H1 (cell line): ENCODE measurements at regions not wholly inside any gene's neighbourhood (a gene's known extent, or its start where the extent isn't known, plus 50 kb on each side); places are given as distances from the start of the nearest gene placed in this dataset.

Source experiments
- ATF2 ChIP-seq: IDR thresholded peaks from 2 replicates; pipeline ENCODE4 v1.6.1; 2012; ENCODE audit warnings: low read length, inconsistent platforms
- BCL11A ChIP-seq, 2 experiments: IDR thresholded peaks; one replicate each; pipeline ENCODE4 v1.6.1; 2011; ENCODE audit warnings: low read depth in 2 of 2, low read length in 2 of 2, mild to moderate bottlenecking in 2 of 2
- CBX5 ChIP-seq: fragments of 300-800, 300-1000 bp; sonication (generic); IDR thresholded peaks from 2 replicates; pipeline ENCODE4 v1.7.1; 2016; ENCODE audit warnings: antibody characterized with exemption, low read length, low read depth
- CHD2 ChIP-seq: IDR thresholded peaks from 2 replicates; pipeline ENCODE4 v1.6.1; 2012; ENCODE audit warnings: low read length, improper control_type of control experiment
- CHD7 ChIP-seq: fragments of 300-600 bp; sonication (generic); IDR thresholded peaks from 2 replicates; pipeline ENCODE4 v1.7.1; 2012; ENCODE audit warnings: low read length, moderate library complexity, mild to moderate bottlenecking, inconsistent platforms; ENCODE audit not compliant: insufficient replicate concordance
- CTBP2 ChIP-seq: IDR thresholded peaks from 2 replicates; pipeline ENCODE4 v1.7.0; 2011; ENCODE audit warnings: borderline replicate concordance, mild to moderate bottlenecking, moderate library complexity, mixed read lengths, low read length; ENCODE audit not compliant: insufficient read depth, insufficient read length
- HDAC2 ChIP-seq, 2 experiments: fragments of 300-600 bp in 1 of 2; sonication (generic) in 1 of 2; IDR thresholded peaks; 2 replicates each; pipeline ENCODE4 v1.6.1; 2011 to 2012; ENCODE audit warnings: low read depth in 2 of 2, low read length in 2 of 2, mild to moderate bottlenecking in 2 of 2, moderate library complexity in 2 of 2, borderline replicate concordance in 1 of 2, inconsistent platforms in 1 of 2
- KDM4A ChIP-seq: IDR thresholded peaks from one replicate; pipeline ENCODE4 v1.7.1; 2012; ENCODE audit warnings: low read depth, mild to moderate bottlenecking, moderate library complexity, low read length, inconsistent platforms; ENCODE audit not compliant: severe bottlenecking
- SIX5 ChIP-seq: IDR thresholded peaks from 2 replicates; pipeline ENCODE4 v1.6.1; 2011; ENCODE audit warnings: mild to moderate bottlenecking, low read depth, low read length
- ZNF274 ChIP-seq: IDR thresholded peaks from 2 replicates; pipeline ENCODE4 v1.7.0; 2012; ENCODE audit warnings: low read length, borderline replicate concordance; ENCODE audit errors: extremely low read depth

GRCh38 chr15:35724626-35725025 is 178.7 kb upstream of the DPH6 start (continued):
- TF ChIP-seq CHD7 (no peak), CBX5 (no peak), CTBP2 (no peak), BCL11A (IDR thresholded peaks at IDR 0.05; ENCODE audit: low read depth in 2 of 2, low read length in 2 of 2) (no peak), HDAC2 (IDR thresholded peaks at IDR 0.05; ENCODE audit: borderline replicate concordance in 1 of 2, low read depth in 2 of 2, low read length in 2 of 2) (no peak), KDM4A (no peak), SIX5 (no peak), ATF2 (no peak), CHD2 (no peak), ZNF274 (no peak)
